ENCODE measurements at regions not wholly inside any gene's neighbourhood (a gene's known extent, or its start where the extent isn't known, plus 50 kb on each side); places are given as distances from the start of the nearest gene placed in this dataset.

DNA sequence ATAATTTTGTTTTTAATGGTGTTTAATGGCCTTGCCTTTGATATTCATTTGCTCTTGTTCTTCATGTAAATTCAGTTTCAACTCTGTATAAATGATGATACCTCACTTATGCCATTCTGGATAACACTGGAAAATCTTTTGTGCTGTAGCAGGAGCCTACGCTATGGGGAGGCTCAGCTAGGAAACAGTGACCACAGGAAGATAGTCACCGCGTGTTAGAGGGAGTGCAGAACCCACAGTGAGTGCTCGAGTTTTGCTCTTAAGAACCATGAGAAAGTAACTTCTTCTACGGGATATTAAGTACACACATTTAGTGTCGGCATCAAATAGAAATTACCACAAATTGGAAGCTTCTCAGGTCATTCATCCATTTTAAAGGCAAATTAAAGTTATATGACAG is 143.9 kb downstream of the IRX2 start:
- Histone ChIP-seq H2AFZ (ENCODE audit: low read length) (no peak overlapping the region), H3K79me2 (ENCODE audit: low read length) (no peaks in the 10 kb centered on the region), H3K27me3 (replicated peaks; ENCODE audit: insufficient read depth, low read length) (no peaks in the 10 kb centered on the region), H3K27ac (ENCODE audit: low read length) (no peak overlapping the region), H3K4me3 (ENCODE audit: low read length) (no peak overlapping the region), H3K9me2 (replicated peaks; ENCODE audit: insufficient read depth, low read length) (no peaks in the 10 kb centered on the region), H3K4me2 (ENCODE audit: low read depth, low read length) (no peak overlapping the region), H3F3A (ENCODE audit: insufficient read depth, low read length) (no peaks in the 10 kb centered on the region), H4K20me1 (ENCODE audit: insufficient read depth, low read length) (no peaks in the 10 kb centered on the region), H3K9me3 (replicated peaks; ENCODE audit: insufficient read depth, low read length) (no peaks in the 10 kb centered on the region), H3K9ac (ENCODE audit: low read length) (no peak overlapping the region), H3K36me3 (replicated peaks; ENCODE audit: insufficient read depth, low read length) (no peaks in the 10 kb centered on the region), H3K4me1 (ENCODE audit: low read length) (no peaks in the 10 kb centered on the region)
- DNase-seq = no peak
- TF ChIP-seq EZH2phosphoT487 (IDR thresholded peaks at IDR 0.05; ENCODE audit: low read length) (no peak), CTCF (IDR thresholded peaks at IDR 0.05; ENCODE audit: low read length) (no peak), EZH2 (optimal IDR thresholded peaks at IDR 0.05; ENCODE audit: low read depth, low read length) (no peak)

DNA sequence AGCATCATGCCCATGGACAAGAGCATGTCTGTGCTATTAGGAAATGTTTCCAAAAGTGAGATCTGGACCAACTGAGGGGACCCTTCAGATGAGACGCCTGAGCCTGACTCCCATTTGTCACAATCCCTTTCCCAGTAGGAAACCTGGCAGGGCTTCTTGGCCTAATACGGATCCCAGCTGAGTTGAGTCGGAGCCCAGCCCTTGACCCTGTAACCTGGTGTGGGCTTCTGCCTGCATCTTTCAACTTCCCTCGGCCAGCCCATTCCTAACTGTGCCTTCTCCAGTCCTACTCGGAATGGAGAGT is 148.3 kb downstream of the IRX2 start:
- no peak overlapping the region for H2AFZ ChIP-seq (ENCODE audit: low read length)
- no peaks in the 10 kb centered on the region for H3F3A ChIP-seq (ENCODE audit: insufficient read depth, low read length)
- H4K20me1 ChIP-seq (ENCODE audit: insufficient read depth, low read length) = no peaks in the 10 kb centered on the region
- no peak overlapping the region for H3K4me3 ChIP-seq (ENCODE audit: low read length)
- no peaks in the 10 kb centered on the region for H3K36me3 ChIP-seq (replicated peaks; ENCODE audit: insufficient read depth, low read length)
- TF ChIP-seq EZH2phosphoT487 (IDR thresholded peaks at IDR 0.05; ENCODE audit: low read length) (no peak), EZH2 (optimal IDR thresholded peaks at IDR 0.05; ENCODE audit: low read depth, low read length) (no peak), CTCF (IDR thresholded peaks at IDR 0.05; ENCODE audit: low read length) (no peak)
- H3K27me3 ChIP-seq (replicated peaks; ENCODE audit: insufficient read depth, low read length) = no peaks in the 10 kb centered on the region
- H3K79me2 ChIP-seq (ENCODE audit: low read length) = no peaks in the 10 kb centered on the region
- H3K9me3 ChIP-seq (replicated peaks; ENCODE audit: insufficient read depth, low read length) = no peaks in the 10 kb centered on the region
- no peak for DNase-seq
- H3K9me2 ChIP-seq (replicated peaks; ENCODE audit: insufficient read depth, low read length) = no peaks in the 10 kb centered on the region
- no peak overlapping the region for H3K9ac ChIP-seq (ENCODE audit: low read length)
- H3K27ac ChIP-seq (ENCODE audit: low read length) = no peak overlapping the region
- H3K4me2 ChIP-seq (ENCODE audit: low read depth, low read length) = no peak overlapping the region
- H3K4me1 ChIP-seq (ENCODE audit: low read length) = no peaks in the 10 kb centered on the region

- H3K4me3 ChIP-seq (ENCODE audit: low read length) = no peak overlapping the region
- H3K36me3 ChIP-seq (replicated peaks; ENCODE audit: insufficient read depth, low read length) = no peaks in the 10 kb centered on the region
- no peaks in the 10 kb centered on the region for H3K9me3 ChIP-seq (replicated peaks; ENCODE audit: insufficient read depth, low read length)
- H2AFZ ChIP-seq (ENCODE audit: low read length) = no peak overlapping the region
- no peaks in the 10 kb centered on the region for H4K20me1 ChIP-seq (ENCODE audit: insufficient read depth, low read length)
- H3K4me1 ChIP-seq (ENCODE audit: low read length) = no peaks in the 10 kb centered on the region
- H3K4me2 ChIP-seq (ENCODE audit: low read depth, low read length) = no peak overlapping the region
- H3K9ac ChIP-seq (ENCODE audit: low read length) = no peak overlapping the region
- no peak overlapping the region for H3K27ac ChIP-seq (ENCODE audit: low read length)
- no peaks in the 10 kb centered on the region for H3K27me3 ChIP-seq (replicated peaks; ENCODE audit: insufficient read depth, low read length)
- H3K79me2 ChIP-seq (ENCODE audit: low read length) = no peaks in the 10 kb centered on the region
- no peaks in the 10 kb centered on the region for H3K9me2 ChIP-seq (replicated peaks; ENCODE audit: insufficient read depth, low read length)
- no peak for DNase-seq
- H3F3A ChIP-seq (ENCODE audit: insufficient read depth, low read length) = no peaks in the 10 kb centered on the region
- TF ChIP-seq CTCF (IDR thresholded peaks at IDR 0.05; ENCODE audit: low read length) (no peak), EZH2 (optimal IDR thresholded peaks at IDR 0.05; ENCODE audit: low read depth, low read length) (no peak), EZH2phosphoT487 (IDR thresholded peaks at IDR 0.05; ENCODE audit: low read length) (no peak)
These were observed 148.8 kb downstream of the IRX2 start for GRCh38 chr5:2602451-2603271.
